Mucosa of rectum (tissue), 2 donors: ENCODE measurements at regions not wholly inside any gene's neighbourhood (a gene's known extent, or its start where the extent isn't known, plus 50 kb on each side); places are given as distances from the start of the nearest gene placed in this dataset.

Experiments used
- H3K27ac ChIP-seq, 2 donors: one replicate each; pipeline ENCODE4 v1.7.0; 2013; ENCODE audit warnings: inconsistent platforms in 2 of 2, low read depth in 2 of 2, low read length in 2 of 2
- H3K27me3 ChIP-seq, 2 donors: one replicate each; pipeline ENCODE4 v1.7.0; 2013; ENCODE audit warnings: low read length in 2 of 2; ENCODE audit not compliant: control insufficient read depth in 2 of 2, insufficient read depth in 2 of 2
- H3K36me3 ChIP-seq, 2 donors: one replicate each; pipeline ENCODE4 v1.7.0; 2013; ENCODE audit warnings: low read length in 2 of 2; ENCODE audit not compliant: control insufficient read depth in 2 of 2, insufficient read depth in 2 of 2
- H3K4me1 ChIP-seq, 2 donors: one replicate each; pipeline ENCODE4 v1.7.0; 2013; ENCODE audit warnings: low read length in 2 of 2, mild to moderate bottlenecking in 1 of 2; ENCODE audit not compliant: control insufficient read depth in 2 of 2, insufficient read depth in 2 of 2
- H3K4me3 ChIP-seq, 2 donors: one replicate each; pipeline ENCODE4 v1.7.0; 2013; ENCODE audit warnings: low read length in 2 of 2
- H3K9ac ChIP-seq, 2 donors: one replicate each; pipeline ENCODE4 v1.7.0; 2013; ENCODE audit warnings: low read length in 2 of 2, low read depth in 1 of 2, mild to moderate bottlenecking in 1 of 2
- H3K9me3 ChIP-seq, 2 donors: one replicate each; pipeline ENCODE4 v1.7.0; 2013; ENCODE audit warnings: low read length in 2 of 2; ENCODE audit not compliant: control insufficient read depth in 2 of 2
- donor health status: healthy.
- donor health status: Normal muscosa, but diverticular disease.

DNA sequence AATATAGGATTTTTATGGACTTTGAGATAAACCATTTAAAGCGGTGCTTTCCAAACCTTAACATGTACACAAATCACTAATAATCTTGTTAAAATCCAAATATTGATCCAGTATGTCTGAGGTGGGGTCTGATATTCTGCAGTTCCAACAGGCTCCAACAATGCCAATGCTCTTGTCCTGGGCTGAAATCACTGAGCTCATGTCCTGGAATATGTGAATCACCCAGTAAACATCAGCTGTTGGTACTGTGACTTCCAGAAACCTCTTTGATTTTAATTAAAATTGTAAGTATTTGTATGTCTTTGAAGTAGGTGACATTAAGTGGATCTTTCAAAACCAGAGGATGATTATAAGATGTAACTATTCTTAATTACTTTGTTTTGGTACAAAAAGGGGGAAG, 52.8 kb upstream of the CAST start:
- no peaks in the 10 kb centered on the region for H3K36me3 ChIP-seq

DNA sequence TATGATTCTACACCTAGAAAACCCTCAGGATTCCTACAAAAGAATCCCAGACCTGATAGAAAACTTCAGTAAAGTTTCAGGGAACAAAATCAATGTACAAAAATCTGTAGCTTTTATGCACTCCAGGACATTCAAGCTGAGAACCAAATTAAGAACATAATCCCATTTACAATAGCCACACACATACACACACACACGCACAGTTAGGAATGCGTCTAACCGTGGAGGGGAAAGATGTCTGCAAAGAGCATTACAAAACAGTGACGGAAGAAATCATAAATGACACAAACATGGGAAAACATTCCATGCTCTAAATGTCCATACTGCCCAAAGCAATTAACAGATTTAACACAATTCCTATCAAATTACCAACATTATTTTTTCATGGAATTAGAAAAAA, 51.4 kb upstream of the CAST start:
- H3K9me3 ChIP-seq = no peaks in the 10 kb centered on the region
- no peak overlapping the region for H3K27ac ChIP-seq
- no peak overlapping the region for H3K9ac ChIP-seq
- no peaks in the 10 kb centered on the region for H3K36me3 ChIP-seq
- H3K4me1 ChIP-seq = peaks cover 4 to 5% of the 10 kb centered on the region in 2 donors
- H3K27me3 ChIP-seq = no peaks in the 10 kb centered on the region
- H3K4me3 ChIP-seq = no peak overlapping the region

More for the DNA sequence above, 52.8 kb upstream of the CAST start:
- Histone ChIP-seq H3K27me3 (no peaks in the 10 kb centered on the region), H3K4me3 (no peak overlapping the region), H3K9me3 (no peaks in the 10 kb centered on the region), H3K4me1 (peaks cover 3 to 4% of the 10 kb centered on the region in 2 donors), H3K27ac (no peak overlapping the region), H3K9ac (no peak overlapping the region)

DNA sequence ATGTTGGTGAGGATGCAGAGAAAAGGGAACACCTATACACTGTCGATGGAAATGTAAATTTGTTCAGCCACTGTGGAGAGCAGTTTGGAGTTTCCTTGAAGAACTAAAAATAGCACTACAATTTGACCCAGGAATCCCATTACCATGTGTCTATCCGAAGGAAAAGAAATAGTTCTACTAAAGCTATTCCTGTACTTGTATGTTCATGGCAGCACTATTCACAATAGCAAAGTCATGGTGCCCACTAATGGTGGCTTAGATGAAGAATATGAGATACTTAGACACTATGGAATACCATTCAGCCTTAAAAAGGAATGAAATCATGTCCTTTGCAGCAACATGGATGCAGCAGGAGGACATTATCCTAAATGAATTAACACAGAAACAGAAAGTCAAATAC, 50.2 kb upstream of the CAST start:
- Histone ChIP-seq H3K4me1 (peaks cover 4 to 5% of the 10 kb centered on the region in 2 donors), H3K9ac (no peak overlapping the region), H3K4me3 (no peak overlapping the region), H3K36me3 (no peaks in the 10 kb centered on the region), H3K27me3 (no peaks in the 10 kb centered on the region), H3K9me3 (no peaks in the 10 kb centered on the region), H3K27ac (no peak overlapping the region)
